GM12874 (cell line): ENCODE measurements at regions not wholly inside any gene's neighbourhood (a gene's known extent, or its start where the extent isn't known, plus 50 kb on each side); places are given as distances from the start of the nearest gene placed in this dataset.

Experiments used
- TF ChIP-seq, protein P1 (sequence below): IDR thresholded peaks from 2 replicates; pipeline ENCODE4 v1.5.1; 2011; ENCODE audit warnings: low read depth, mild to moderate bottlenecking, control low read depth, low read length, moderate library complexity; ENCODE audit not compliant: insufficient read depth

DNA sequence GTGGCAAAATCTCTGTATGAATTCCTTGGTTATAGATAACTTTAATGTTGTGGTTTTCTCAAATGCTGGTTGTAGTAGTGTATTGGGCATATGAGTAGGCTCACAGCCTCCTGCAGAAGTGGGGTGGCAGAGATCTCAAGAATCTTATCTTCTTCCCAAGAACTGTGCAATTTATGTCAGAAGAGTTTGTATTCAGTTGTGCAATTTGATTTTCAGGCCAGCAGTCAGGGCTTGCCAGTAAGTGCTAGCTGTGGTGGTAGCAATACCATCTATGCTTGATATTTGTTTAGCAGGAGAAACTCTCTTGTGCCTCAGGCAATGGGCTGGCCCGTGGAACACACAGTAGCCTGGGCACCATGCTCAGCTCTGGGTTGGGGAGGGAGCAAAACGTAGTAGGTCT lies 58.4 kb upstream of the GOLIM4 start:
- TF ChIP-seq, protein P1, sequence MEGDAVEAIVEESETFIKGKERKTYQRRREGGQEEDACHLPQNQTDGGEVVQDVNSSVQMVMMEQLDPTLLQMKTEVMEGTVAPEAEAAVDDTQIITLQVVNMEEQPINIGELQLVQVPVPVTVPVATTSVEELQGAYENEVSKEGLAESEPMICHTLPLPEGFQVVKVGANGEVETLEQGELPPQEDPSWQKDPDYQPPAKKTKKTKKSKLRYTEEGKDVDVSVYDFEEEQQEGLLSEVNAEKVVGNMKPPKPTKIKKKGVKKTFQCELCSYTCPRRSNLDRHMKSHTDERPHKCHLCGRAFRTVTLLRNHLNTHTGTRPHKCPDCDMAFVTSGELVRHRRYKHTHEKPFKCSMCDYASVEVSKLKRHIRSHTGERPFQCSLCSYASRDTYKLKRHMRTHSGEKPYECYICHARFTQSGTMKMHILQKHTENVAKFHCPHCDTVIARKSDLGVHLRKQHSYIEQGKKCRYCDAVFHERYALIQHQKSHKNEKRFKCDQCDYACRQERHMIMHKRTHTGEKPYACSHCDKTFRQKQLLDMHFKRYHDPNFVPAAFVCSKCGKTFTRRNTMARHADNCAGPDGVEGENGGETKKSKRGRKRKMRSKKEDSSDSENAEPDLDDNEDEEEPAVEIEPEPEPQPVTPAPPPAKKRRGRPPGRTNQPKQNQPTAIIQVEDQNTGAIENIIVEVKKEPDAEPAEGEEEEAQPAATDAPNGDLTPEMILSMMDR: no peak

DNA sequence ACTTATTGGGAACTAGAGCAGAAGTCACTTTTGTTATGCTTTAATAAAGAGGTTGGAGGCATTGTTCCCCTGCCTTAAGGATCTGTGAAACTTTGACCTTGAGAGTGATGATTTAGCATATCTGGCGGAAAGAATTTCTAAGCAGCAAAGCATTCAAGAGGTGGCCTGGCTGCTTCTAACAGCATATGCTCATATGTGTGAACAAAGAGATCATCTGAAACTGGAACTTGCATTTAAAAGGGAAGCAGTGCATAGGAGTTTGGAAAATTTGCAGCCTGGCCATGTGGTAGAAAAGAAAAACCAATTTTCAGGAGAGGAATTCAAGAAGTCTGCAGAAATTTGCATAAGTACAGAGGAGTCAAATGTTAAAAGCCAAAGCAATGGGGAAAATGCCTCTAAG lies 56.4 kb upstream of the GOLIM4 start:
- TF ChIP-seq, protein P1: no peak
